GM21423 (cell line): ENCODE measurements at regions not wholly inside any gene's neighbourhood (a gene's known extent, or its start where the extent isn't known, plus 50 kb on each side); places are given as distances from the start of the nearest gene placed in this dataset.

ENCODE experiments used
- ATAC-seq: cut with Tn5 transposase; IDR thresholded peaks from one replicate; pipeline ENCODE4 v1.9.1; 2021; ENCODE audit warnings: mild to moderate bottlenecking, moderate library complexity; ENCODE audit not compliant: unreplicated experiment

- no peak for ATAC-seq
Observed at GRCh38 chr1:193736507-193736906, 550.1 kb upstream of the B3GALT2 start.

- ATAC-seq = no peak
Observed at GRCh38 chr1:193733674-193734073, 547.3 kb upstream of the B3GALT2 start.

GRCh38 chr1:193730017-193730416 is 543.6 kb upstream of the B3GALT2 start:
- no peak for ATAC-seq

GRCh38 chr1:193729429-193729828 is 543.0 kb upstream of the B3GALT2 start:
- ATAC-seq = no peak

- ATAC-seq = no peak
Observed at GRCh38 chr1:193727850-193728249, 541.4 kb upstream of the B3GALT2 start.

GRCh38 chr1:193726722-193727121 is 540.3 kb upstream of the B3GALT2 start:
- no peak for ATAC-seq

- no peak for ATAC-seq
Observed at GRCh38 chr1:193712392-193712791, 526.0 kb upstream of the B3GALT2 start.

GRCh38 chr1:193709607-193710006 is 523.2 kb upstream of the B3GALT2 start:
- ATAC-seq = no peak

- no peak for ATAC-seq
Observed at GRCh38 chr1:193707271-193708021, 521.0 kb upstream of the B3GALT2 start.

GRCh38 chr1:193706766-193707165 is 520.4 kb upstream of the B3GALT2 start:
- ATAC-seq = no peak

- ATAC-seq = no peak
Observed at GRCh38 chr1:193705554-193705981, 519.2 kb upstream of the B3GALT2 start.

- ATAC-seq = no peak
Observed at GRCh38 chr1:193703655-193704054, 517.2 kb upstream of the B3GALT2 start.

- no peak for ATAC-seq
Observed at GRCh38 chr1:193703121-193703520, 516.7 kb upstream of the B3GALT2 start.

- no peak for ATAC-seq
Observed at GRCh38 chr1:193701759-193702158, 515.3 kb upstream of the B3GALT2 start.

GRCh38 chr1:193700710-193701355 is 514.4 kb upstream of the B3GALT2 start:
- no peak for ATAC-seq

- no peak for ATAC-seq
Observed at GRCh38 chr1:193699261-193699660, 512.8 kb upstream of the B3GALT2 start.

- no peak for ATAC-seq
Observed at GRCh38 chr1:193697776-193698175, 511.4 kb upstream of the B3GALT2 start.

GRCh38 chr1:193697115-193697762 is 510.8 kb upstream of the B3GALT2 start:
- ATAC-seq = no peak

GRCh38 chr1:193694741-193695140 is 508.3 kb upstream of the B3GALT2 start:
- ATAC-seq = no peak

GRCh38 chr1:193685986-193686385 is 499.6 kb upstream of the B3GALT2 start:
- ATAC-seq = no peak

GRCh38 chr1:193681422-193681821 is 495.0 kb upstream of the B3GALT2 start:
- ATAC-seq = no peak

GRCh38 chr1:193680924-193681316 is 494.5 kb upstream of the B3GALT2 start:
- ATAC-seq = no peak
